ENCODE measurements at regions not wholly inside any gene's neighbourhood (a gene's known extent, or its start where the extent isn't known, plus 50 kb on each side); places are given as distances from the start of the nearest gene placed in this dataset.

GRCh38 chr1:55530749-55531478, 315.8 kb upstream of the USP24 start:
- H3K27me3 ChIP-seq (ENCODE audit: control insufficient read depth in 3 of 3, insufficient read depth in 3 of 3, low read length in 2 of 3) = no peaks in the 10 kb centered on the region
- DNase-seq (no peak), ATAC-seq (ENCODE audit: insufficient read depth, low FRiP score) (no peak)
- H3K4me1 ChIP-seq (ENCODE audit: control insufficient read depth in 5 of 5, insufficient read depth in 5 of 5, low read length in 5 of 5) = no peaks in the 10 kb centered on the region
- no peaks in the 10 kb centered on the region for H3K9me3 ChIP-seq (ENCODE audit: control insufficient read depth in 4 of 4, insufficient read depth in 3 of 4, low read length in 3 of 4)
- no peaks in the 10 kb centered on the region for H3K36me3 ChIP-seq (ENCODE audit: control insufficient read depth in 4 of 4, insufficient read depth in 4 of 4, low read length in 4 of 4)
- TF ChIP-seq CTCF (IDR thresholded peaks at IDR 0.05; ENCODE audit: control extremely low read depth, extremely low read depth) = no peak
- H3K4me3 ChIP-seq = no peak overlapping the region
- no peak overlapping the region for H3K9ac ChIP-seq (ENCODE audit: insufficient read depth in 1 of 2, low read length in 2 of 2)
- no peak overlapping the region for H3K27ac ChIP-seq (ENCODE audit: low read depth in 1 of 2, low read length in 1 of 2)
- WGBS, 2 donors = 90 to 96% methylated on average over 3 of the region's 3 CpGs

DNA sequence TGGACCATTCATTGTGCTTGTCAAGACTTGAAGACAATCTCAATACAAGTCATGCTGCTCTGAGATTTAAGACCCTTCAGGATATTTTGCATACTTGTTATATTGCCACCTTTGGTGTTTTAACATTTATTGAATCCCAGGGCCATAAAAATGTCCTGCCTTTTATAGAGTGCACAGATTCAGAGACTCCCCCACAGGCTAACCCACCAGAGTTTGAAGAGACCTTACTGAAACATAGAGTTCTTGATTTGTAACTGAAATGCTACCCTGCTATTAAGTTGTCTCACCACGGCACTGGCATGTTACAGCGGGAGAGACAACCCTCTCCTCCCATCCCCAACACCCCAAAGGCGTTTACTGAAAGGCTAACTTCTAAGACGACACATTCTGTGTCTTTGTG, 313.9 kb upstream of the USP24 start:
- 92 to 93% methylated on average over 4 of the region's 4 CpGs for WGBS, 2 donors

DNA sequence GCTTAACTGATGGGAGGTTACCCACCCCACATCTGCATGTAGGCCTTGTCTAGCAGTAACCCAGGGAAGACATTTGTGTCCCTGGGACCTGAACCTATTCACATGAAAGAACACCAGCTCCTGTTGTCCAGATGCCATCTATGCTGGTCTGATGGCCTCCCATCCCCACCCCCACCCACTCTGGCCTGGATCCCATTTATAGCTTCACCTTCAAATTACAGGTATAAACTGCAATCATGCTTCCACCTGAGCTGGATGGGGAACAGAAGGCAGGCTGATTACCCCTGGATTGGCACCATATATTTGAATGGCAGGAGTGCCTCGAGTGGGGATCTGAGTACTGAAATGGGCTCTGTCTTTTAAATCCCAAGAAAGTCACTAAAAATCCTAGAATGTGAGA, 312.7 kb upstream of the USP24 start:
- Histone ChIP-seq H3K4me1 (ENCODE audit: control insufficient read depth in 5 of 5, insufficient read depth in 5 of 5, low read length in 5 of 5) (no peaks in the 10 kb centered on the region), H3K27ac (ENCODE audit: low read depth in 1 of 2, low read length in 1 of 2) (no peak overlapping the region), H3K36me3 (ENCODE audit: control insufficient read depth in 4 of 4, insufficient read depth in 4 of 4, low read length in 4 of 4) (no peaks in the 10 kb centered on the region), H3K4me3 (no peak overlapping the region), H3K9me3 (ENCODE audit: control insufficient read depth in 4 of 4, insufficient read depth in 3 of 4, low read length in 3 of 4) (no peaks in the 10 kb centered on the region), H3K27me3 (ENCODE audit: control insufficient read depth in 3 of 3, insufficient read depth in 3 of 3, low read length in 2 of 3) (no peaks in the 10 kb centered on the region), H3K9ac (ENCODE audit: insufficient read depth in 1 of 2, low read length in 2 of 2) (no peak overlapping the region)
- no peak for TF ChIP-seq CTCF (IDR thresholded peaks at IDR 0.05; ENCODE audit: control extremely low read depth, extremely low read depth)
- WGBS, 2 donors = 77 to 83% methylated on average over 1 of the region's 1 CpG
- no peak for DNase-seq
- no peak for ATAC-seq (ENCODE audit: insufficient read depth, low FRiP score)

More for the DNA sequence above, 313.9 kb upstream of the USP24 start:
- H3K9me3 ChIP-seq (ENCODE audit: control insufficient read depth in 4 of 4, insufficient read depth in 3 of 4, low read length in 3 of 4) = no peaks in the 10 kb centered on the region
- no peaks in the 10 kb centered on the region for H3K4me1 ChIP-seq (ENCODE audit: control insufficient read depth in 5 of 5, insufficient read depth in 5 of 5, low read length in 5 of 5)
- ATAC-seq (ENCODE audit: insufficient read depth, low FRiP score) (no peak), DNase-seq (no peak)
- no peak overlapping the region for H3K9ac ChIP-seq (ENCODE audit: insufficient read depth in 1 of 2, low read length in 2 of 2)
- no peaks in the 10 kb centered on the region for H3K36me3 ChIP-seq (ENCODE audit: control insufficient read depth in 4 of 4, insufficient read depth in 4 of 4, low read length in 4 of 4)
- no peak overlapping the region for H3K27ac ChIP-seq (ENCODE audit: low read depth in 1 of 2, low read length in 1 of 2)
- H3K4me3 ChIP-seq = no peak overlapping the region
- TF ChIP-seq CTCF (IDR thresholded peaks at IDR 0.05; ENCODE audit: control extremely low read depth, extremely low read depth) = no peak
- H3K27me3 ChIP-seq (ENCODE audit: control insufficient read depth in 3 of 3, insufficient read depth in 3 of 3, low read length in 2 of 3) = no peaks in the 10 kb centered on the region

DNA sequence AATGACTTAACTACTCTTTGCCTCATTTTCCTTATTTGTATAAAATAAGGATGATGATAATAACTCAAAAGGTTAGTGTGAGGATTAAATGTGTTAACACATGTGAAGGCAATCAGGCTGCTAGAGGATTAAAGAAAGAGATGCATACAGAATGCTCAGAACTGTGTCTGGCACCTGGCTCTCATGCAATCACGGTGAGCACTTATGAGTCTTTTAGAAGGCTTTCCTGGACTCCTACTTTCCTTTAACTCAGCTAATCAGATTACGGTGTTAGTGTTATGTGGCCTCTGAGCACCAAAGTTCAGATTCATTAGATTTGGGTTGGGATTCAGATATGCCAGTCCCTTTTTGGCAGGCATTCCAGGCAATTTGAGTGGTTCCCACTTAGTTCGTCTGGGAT, 311.6 kb upstream of the USP24 start:
- Histone ChIP-seq H3K27me3 (ENCODE audit: control insufficient read depth in 3 of 3, insufficient read depth in 3 of 3, low read length in 2 of 3) (no peaks in the 10 kb centered on the region), H3K4me3 (no peak overlapping the region), H3K27ac (ENCODE audit: low read depth in 1 of 2, low read length in 1 of 2) (no peak overlapping the region), H3K9ac (ENCODE audit: insufficient read depth in 1 of 2, low read length in 2 of 2) (no peak overlapping the region), H3K9me3 (ENCODE audit: control insufficient read depth in 4 of 4, insufficient read depth in 3 of 4, low read length in 3 of 4) (no peaks in the 10 kb centered on the region), H3K36me3 (ENCODE audit: control insufficient read depth in 4 of 4, insufficient read depth in 4 of 4, low read length in 4 of 4) (no peaks in the 10 kb centered on the region), H3K4me1 (ENCODE audit: control insufficient read depth in 5 of 5, insufficient read depth in 5 of 5, low read length in 5 of 5) (no peaks in the 10 kb centered on the region)
- DNase-seq (no peak), ATAC-seq (ENCODE audit: insufficient read depth, low FRiP score) (no peak)
- TF ChIP-seq CTCF (IDR thresholded peaks at IDR 0.05; ENCODE audit: control extremely low read depth, extremely low read depth) = no peak
- 69 to 81% methylated on average over 3 of the region's 3 CpGs for WGBS, 2 donors
